Chondrocyte (in vitro differentiated cells): ENCODE measurements at regions not wholly inside any gene's neighbourhood (a gene's known extent, or its start where the extent isn't known, plus 50 kb on each side); places are given as distances from the start of the nearest gene placed in this dataset.

Experiments used
- DNase-seq: peaks from one replicate; pipeline ENCODE4 v3.0.0; 2021; ENCODE audit warnings: mixed read lengths, low spot score
- H3K27ac Mint-ChIP-seq: one replicate; pipeline ENCODE4 v1.8.0; 2021; ENCODE audit warnings: mild to moderate bottlenecking, moderate library complexity, mixed read lengths; ENCODE audit not compliant: unreplicated experiment
- H3K27me3 Mint-ChIP-seq: 2 replicates; pipeline ENCODE4 v1.8.0; 2021; ENCODE audit warnings: low read depth, mixed read lengths
- H3K36me3 Mint-ChIP-seq: 2 replicates; pipeline ENCODE4 v1.8.0; 2021; ENCODE audit warnings: low read depth, mixed read lengths
- H3K4me1 Mint-ChIP-seq: 2 replicates; pipeline ENCODE4 v1.8.0; 2021; ENCODE audit warnings: low read depth, mild to moderate bottlenecking, mixed read lengths
- H3K4me3 Mint-ChIP-seq: one replicate; pipeline ENCODE4 v1.8.0; 2021; ENCODE audit warnings: mild to moderate bottlenecking, moderate library complexity, mixed read lengths; ENCODE audit not compliant: unreplicated experiment
- H3K9me3 Mint-ChIP-seq: 2 replicates; pipeline ENCODE4 v1.8.0; 2021; ENCODE audit warnings: low read depth, mixed read lengths
- CTCF ChIP-seq: fragments of 200-600 bp; sonication (generic); IDR thresholded peaks from 2 replicates; pipeline ENCODE4 v1.5.0; 2021; ENCODE audit warnings: antibody characterized with exemption, mild to moderate bottlenecking, moderate library complexity

- no peaks in the 10 kb centered on the region for H3K4me1 Mint-ChIP-seq
- H3K27me3 Mint-ChIP-seq = peaks cover 7% of the 10 kb centered on the region
- no peak overlapping the region for H3K4me3 Mint-ChIP-seq
- no peak overlapping the region for H3K27ac Mint-ChIP-seq
- TF ChIP-seq CTCF = no peak
- DNase-seq = no peak
- H3K36me3 Mint-ChIP-seq = no peaks in the 10 kb centered on the region
- no peaks in the 10 kb centered on the region for H3K9me3 Mint-ChIP-seq
Measured at GRCh38 chr3:41029356-41029755, 169.9 kb upstream of the CTNNB1 start.

- Mint-ChIP-seq H3K36me3 (no peaks in the 10 kb centered on the region), H3K4me3 (no peak overlapping the region), H3K9me3 (no peaks in the 10 kb centered on the region), H3K27ac (no peak overlapping the region), H3K27me3 (peaks cover 7% of the 10 kb centered on the region), H3K4me1 (no peaks in the 10 kb centered on the region)
- no peak for TF ChIP-seq CTCF
- no peak for DNase-seq
Measured at GRCh38 chr3:41030220-41030619, 169.1 kb upstream of the CTNNB1 start.

- H3K27ac Mint-ChIP-seq = no peak overlapping the region
- no peak for DNase-seq
- H3K9me3 Mint-ChIP-seq = no peaks in the 10 kb centered on the region
- no peak overlapping the region for H3K4me3 Mint-ChIP-seq
- H3K27me3 Mint-ChIP-seq = peaks cover 7% of the 10 kb centered on the region
- TF ChIP-seq CTCF = no peak
- H3K4me1 Mint-ChIP-seq = no peaks in the 10 kb centered on the region
- H3K36me3 Mint-ChIP-seq = no peaks in the 10 kb centered on the region
Measured at GRCh38 chr3:41031401-41031800, 167.9 kb upstream of the CTNNB1 start.

- no peak for DNase-seq
- no peak for TF ChIP-seq CTCF
- no peaks in the 10 kb centered on the region for H3K9me3 Mint-ChIP-seq
- no peaks in the 10 kb centered on the region for H3K4me1 Mint-ChIP-seq
- no peak overlapping the region for H3K4me3 Mint-ChIP-seq
- no peaks in the 10 kb centered on the region for H3K36me3 Mint-ChIP-seq
- no peak overlapping the region for H3K27ac Mint-ChIP-seq
- H3K27me3 Mint-ChIP-seq = peaks cover 10% of the 10 kb centered on the region
Measured at GRCh38 chr3:41033956-41034519, 165.3 kb upstream of the CTNNB1 start.

- no peak for TF ChIP-seq CTCF
- H3K9me3 Mint-ChIP-seq = no peaks in the 10 kb centered on the region
- H3K4me3 Mint-ChIP-seq = no peak overlapping the region
- no peaks in the 10 kb centered on the region for H3K4me1 Mint-ChIP-seq
- peaks cover 7% of the 10 kb centered on the region for H3K27me3 Mint-ChIP-seq
- no peak overlapping the region for H3K27ac Mint-ChIP-seq
- no peak for DNase-seq
- H3K36me3 Mint-ChIP-seq = no peaks in the 10 kb centered on the region
Measured at GRCh38 chr3:41035456-41036022, 163.8 kb upstream of the CTNNB1 start.
